BLaER1 treated with 17β-estradiol and CSF1 and Interleukin-3, amounts not matched to agents 10 nM and 100 nM (cell line): ENCODE measurements at regions not wholly inside any gene's neighbourhood (a gene's known extent, or its start where the extent isn't known, plus 50 kb on each side); places are given as distances from the start of the nearest gene placed in this dataset.
"Not testable (repeated sequence)": the region's sequence is repeated elsewhere in the genome, so short reads cannot be mapped to it uniquely, and the experiment has no call there.

Experiments used
- H3K27ac ChIP-seq, 11 experiments: shearing (Covaris generic); formaldehyde crosslinking; 2 replicates each; pipeline ENCODE4 v1.8.1; 2022
- H3K27me3 ChIP-seq, 11 experiments: shearing (Covaris generic); formaldehyde crosslinking; 2 replicates each; pipeline ENCODE4 v1.8.1; 2022
- H3K36me3 ChIP-seq, 11 experiments: shearing (Covaris generic); formaldehyde crosslinking; 2 replicates each; pipeline ENCODE4 v1.8.1; 2022
- H3K4me1 ChIP-seq, 10 experiments: shearing (Covaris generic); formaldehyde crosslinking; 2 replicates each; pipeline ENCODE4 v1.8.1; 2022
- H3K4me2 ChIP-seq, 11 experiments: shearing (Covaris generic); formaldehyde crosslinking; 2 replicates each; pipeline ENCODE4 v1.8.1; 2022
- H3K4me3 ChIP-seq, 10 experiments: shearing (Covaris generic); formaldehyde crosslinking; 2 replicates each; pipeline ENCODE4 v1.8.1; 2022
- H3K9ac ChIP-seq, 11 experiments: shearing (Covaris generic); formaldehyde crosslinking; 2 replicates each; pipeline ENCODE4 v1.8.1; 2022
- H3K9me3 ChIP-seq, 11 experiments: shearing (Covaris generic); formaldehyde crosslinking; replicated peaks in 1 of 11; 2 replicates each; pipeline ENCODE4 v1.8.1; 2022
- H4K20me1 ChIP-seq, 11 experiments: shearing (Covaris generic); formaldehyde crosslinking; 2 replicates each; pipeline ENCODE4 v1.8.1; 2022
- Cebpa-rat ChIP-seq, 11 experiments: shearing (Covaris generic); IDR thresholded peaks; 2 replicates each; pipeline ENCODE4 v1.8.1; 2022

DNA sequence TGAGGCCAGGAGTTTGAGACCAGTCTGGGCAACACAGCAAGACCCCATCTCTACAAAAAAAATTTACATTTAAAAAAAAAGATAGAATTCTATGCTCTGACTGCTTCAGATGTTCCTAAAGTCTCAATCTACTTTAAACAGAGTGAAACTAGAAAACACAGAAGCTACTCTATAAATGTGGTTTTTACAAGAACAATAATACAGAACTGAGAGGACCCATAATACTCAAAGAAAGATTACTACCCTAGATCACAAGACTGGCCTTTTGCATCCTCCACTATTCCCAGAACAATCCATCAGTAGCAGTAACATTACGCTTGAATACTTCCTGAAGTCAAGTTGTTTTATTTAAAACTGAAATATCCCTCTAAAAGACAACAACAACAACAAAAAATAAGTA is 119.4 kb downstream of the ZFAND4 start:
- peak overlapping the region in 2 of 11 experiments; percentile 37 to 47; a peak in 3 of 22 replicates for H3K4me2 ChIP-seq
- TF ChIP-seq Cebpa-rat (IDR thresholded peaks at IDR 0.05): no peak
- H3K9ac ChIP-seq: no peak overlapping the region; a peak in 1 of 22 replicates
- peaks cover 0 to 19% (median 0%) of the 10 kb centered on the region in 11 experiments; a peak in 5 of 22 replicates for H3K36me3 ChIP-seq
- no peaks in the 10 kb centered on the region for H3K27me3 ChIP-seq
- H3K4me1 ChIP-seq: peaks cover 12 to 31% (median 13%) of the 10 kb centered on the region in 10 experiments
- H4K20me1 ChIP-seq: no peaks in the 10 kb centered on the region; a peak in 1 of 22 replicates
- peak overlapping the region in 1 of 11 experiments; percentile 49; a peak in 1 of 22 replicates for H3K27ac ChIP-seq
- peaks cover 0 to 4% (median 0%) of the 10 kb centered on the region in 11 experiments; a peak in 2 of 22 replicates for H3K9me3 ChIP-seq
- peak overlapping the region in 1 of 10 experiments; percentile 20; a peak in 1 of 20 replicates for H3K4me3 ChIP-seq

- no peak overlapping the region for H3K27ac ChIP-seq
- 0 out of 22 replicates have a peak, but pooled peaks cover 0 to 3% (median 0%) of the 10 kb centered on the region in 11 experiments for H3K9me3 ChIP-seq
- peak overlapping the region in 1 of 10 experiments; percentile 20; a peak in 1 of 20 replicates for H3K4me3 ChIP-seq
- H3K9ac ChIP-seq: no peak overlapping the region
- peaks cover 0 to 19% (median 0%) of the 10 kb centered on the region in 11 experiments; a peak in 5 of 22 replicates for H3K36me3 ChIP-seq
- H4K20me1 ChIP-seq: no peaks in the 10 kb centered on the region; a peak in 1 of 22 replicates
- H3K4me2 ChIP-seq: peak overlapping the region in 2 of 11 experiments; percentile 37 to 47; a peak in 2 of 22 replicates
- no peak for TF ChIP-seq Cebpa-rat (IDR thresholded peaks at IDR 0.05)
- peaks cover 5 to 24% (median 6%) of the 10 kb centered on the region in 10 experiments for H3K4me1 ChIP-seq
- no peaks in the 10 kb centered on the region for H3K27me3 ChIP-seq
Observed at GRCh38 chr10:45552476-45552875, 120.1 kb downstream of the ZFAND4 start.

GRCh38 chr10:45550903-45551786 is 121.4 kb downstream of the ZFAND4 start:
- H3K9me3 ChIP-seq: no peaks in the 10 kb centered on the region
- H4K20me1 ChIP-seq: peaks cover 0 to 5% (median 0%) of the 10 kb centered on the region in 11 experiments; a peak in 1 of 22 replicates
- no peak overlapping the region for H3K27ac ChIP-seq
- H3K9ac ChIP-seq: no peak overlapping the region
- no peaks in the 10 kb centered on the region for H3K27me3 ChIP-seq
- TF ChIP-seq Cebpa-rat (IDR thresholded peaks at IDR 0.05): no peak
- peaks cover 0 to 16% (median 0%) of the 10 kb centered on the region in 10 experiments; a peak in 4 of 20 replicates for H3K4me1 ChIP-seq
- peaks cover 0 to 24% (median 0%) of the 10 kb centered on the region in 11 experiments; a peak in 6 of 22 replicates for H3K36me3 ChIP-seq
- peak overlapping the region in 1 of 11 experiments; percentile 7; a peak in 1 of 22 replicates for H3K4me2 ChIP-seq
- no peak overlapping the region for H3K4me3 ChIP-seq

DNA sequence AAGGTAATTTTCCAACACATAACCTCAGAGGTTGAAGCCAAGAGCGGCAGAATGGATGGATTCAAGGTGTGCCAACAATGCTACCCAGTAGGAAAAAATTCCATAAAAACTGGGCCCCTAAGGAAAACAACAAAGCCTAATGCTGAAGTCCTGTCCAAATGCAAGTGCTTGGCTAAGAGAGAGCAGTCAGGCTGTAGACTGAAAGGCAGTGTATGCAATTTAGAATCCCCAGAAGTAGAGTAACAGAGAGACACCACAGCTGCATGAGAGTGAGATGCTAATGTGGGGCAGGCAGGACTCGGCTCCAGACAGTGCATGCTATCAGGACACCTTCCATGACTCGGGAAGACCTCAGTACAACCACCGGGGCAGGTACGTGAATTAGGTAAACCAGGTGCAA is 124.5 kb downstream of the ZFAND4 start:
- Histone ChIP-seq H4K20me1 (peaks cover 0 to 18% (median 0%) of the 10 kb centered on the region in 11 experiments; a peak in 2 of 22 replicates), H3K27ac (no peak overlapping the region), H3K4me2 (no peak overlapping the region), H3K9ac (no peak overlapping the region), H3K9me3 (no peaks in the 10 kb centered on the region), H3K4me1 (peaks cover 0 to 17% (median 0%) of the 10 kb centered on the region in 10 experiments; a peak in 5 of 20 replicates), H3K36me3 (peaks cover 0 to 25% (median 0%) of the 10 kb centered on the region in 11 experiments; a peak in 6 of 22 replicates), H3K4me3 (no peak overlapping the region), H3K27me3 (no peaks in the 10 kb centered on the region)
- TF ChIP-seq Cebpa-rat (IDR thresholded peaks at IDR 0.05): no peak

DNA sequence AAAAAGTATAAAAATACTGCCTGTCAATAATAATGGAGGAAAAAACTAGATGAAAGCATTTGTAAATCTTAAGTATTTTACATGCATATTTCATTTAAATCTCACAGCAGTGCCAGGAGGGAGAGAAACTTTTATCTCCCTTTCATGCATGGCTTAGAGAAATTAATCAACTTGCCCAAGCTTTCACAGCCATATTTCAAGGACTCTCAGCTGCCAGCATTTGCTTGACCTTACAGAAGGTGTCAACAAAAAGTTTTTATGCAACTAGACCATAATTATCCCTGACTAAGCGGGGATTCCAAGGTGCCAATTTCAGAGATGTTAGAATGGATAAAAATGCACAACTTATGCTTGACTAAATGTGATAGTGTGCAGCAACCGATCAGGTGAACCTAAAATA is 125.4 kb downstream of the ZFAND4 start:
- H3K27ac ChIP-seq: no peak overlapping the region
- H3K27me3 ChIP-seq: no peaks in the 10 kb centered on the region
- peaks cover 0 to 18% (median 0%) of the 10 kb centered on the region in 11 experiments; a peak in 2 of 22 replicates for H4K20me1 ChIP-seq
- peaks cover 0 to under 1% (median 0%) of the 10 kb centered on the region in 11 experiments; a peak in 1 of 22 replicates for H3K9me3 ChIP-seq
- H3K36me3 ChIP-seq: peaks cover 0 to 25% (median 0%) of the 10 kb centered on the region in 11 experiments; a peak in 6 of 22 replicates
- H3K4me3 ChIP-seq: no peak overlapping the region
- no peak overlapping the region for H3K9ac ChIP-seq
- no peak overlapping the region for H3K4me2 ChIP-seq
- TF ChIP-seq Cebpa-rat (IDR thresholded peaks at IDR 0.05): no peak
- H3K4me1 ChIP-seq: peaks cover 0 to 10% (median 0%) of the 10 kb centered on the region in 10 experiments; a peak in 5 of 20 replicates

DNA sequence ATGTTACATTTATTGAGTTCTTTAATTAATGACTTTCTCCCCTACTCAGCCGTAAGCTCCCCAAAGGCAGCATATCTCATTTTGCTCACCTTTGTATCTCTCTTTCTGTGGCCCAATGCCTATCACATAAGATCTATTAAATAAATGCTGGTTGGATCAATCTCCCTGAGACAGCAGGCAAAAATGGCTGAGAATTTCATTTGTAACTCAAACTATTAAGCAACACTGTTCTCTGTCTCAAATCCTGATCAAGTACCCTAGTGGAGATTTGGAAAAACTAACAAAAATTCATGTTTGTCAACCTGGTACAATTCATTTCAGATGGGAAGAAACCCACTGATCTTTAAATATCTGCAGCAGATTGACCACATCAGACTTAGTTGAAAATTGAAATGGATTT is 127.4 kb downstream of the ZFAND4 start:
- no peak overlapping the region for H3K9ac ChIP-seq
- no peak overlapping the region for H3K27ac ChIP-seq
- H3K9me3 ChIP-seq: peaks cover 0 to 6% (median 0%) of the 10 kb centered on the region in 11 experiments; a peak in 4 of 22 replicates
- H3K27me3 ChIP-seq: no peaks in the 10 kb centered on the region
- H3K36me3 ChIP-seq: peaks cover 0 to 26% (median 0%) of the 10 kb centered on the region in 11 experiments; a peak in 6 of 22 replicates
- H3K4me3 ChIP-seq: no peak overlapping the region
- peaks cover 0 to 10% (median 0%) of the 10 kb centered on the region in 10 experiments; a peak in 5 of 20 replicates for H3K4me1 ChIP-seq
- peak overlapping the region in 2 of 11 experiments; percentile 22 to 62; a peak in 3 of 22 replicates for H3K4me2 ChIP-seq
- H4K20me1 ChIP-seq: peaks cover 0 to 18% (median 0%) of the 10 kb centered on the region in 11 experiments; a peak in 2 of 22 replicates
- no peak for TF ChIP-seq Cebpa-rat (IDR thresholded peaks at IDR 0.05)

DNA sequence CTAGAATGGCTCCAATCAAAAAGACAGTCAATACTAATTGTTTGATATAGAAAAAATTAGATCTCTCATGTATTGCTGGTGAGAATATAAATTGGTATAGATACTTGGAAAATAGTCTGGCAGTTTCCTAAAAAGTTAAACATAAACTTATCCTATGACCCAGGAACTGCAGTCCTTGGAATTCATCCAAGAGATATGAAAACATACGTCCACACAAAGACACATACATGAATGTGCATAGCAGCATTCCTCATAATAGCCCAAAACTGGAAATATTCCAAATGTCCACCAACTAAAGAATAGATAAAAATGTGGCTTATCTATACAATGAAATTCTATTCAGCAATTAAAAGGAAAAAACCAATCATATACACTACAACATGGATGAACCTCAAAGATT is 128.4 kb downstream of the ZFAND4 start:
- no peak overlapping the region for H3K9ac ChIP-seq
- no peaks in the 10 kb centered on the region for H3K27me3 ChIP-seq
- no peak overlapping the region for H3K4me2 ChIP-seq
- H3K4me3 ChIP-seq: no peak overlapping the region
- H4K20me1 ChIP-seq: peaks cover 0 to 18% (median 0%) of the 10 kb centered on the region in 11 experiments; a peak in 2 of 22 replicates
- no peak for TF ChIP-seq Cebpa-rat (IDR thresholded peaks at IDR 0.05)
- H3K4me1 ChIP-seq: peaks cover 0 to 10% (median 0%) of the 10 kb centered on the region in 10 experiments; a peak in 5 of 20 replicates
- no peak overlapping the region for H3K27ac ChIP-seq
- peaks cover 0 to 19% (median 0%) of the 10 kb centered on the region in 11 experiments; a peak in 6 of 22 replicates for H3K36me3 ChIP-seq
- H3K9me3 ChIP-seq: peaks cover 0 to 6% (median 0%) of the 10 kb centered on the region in 11 experiments; a peak in 5 of 22 replicates

GRCh38 chr10:45541032-45541431 is 131.5 kb downstream of the ZFAND4 start:
- Histone ChIP-seq H3K36me3 (peaks cover 0 to 13% (median 0%) of the 10 kb centered on the region in 11 experiments; a peak in 3 of 22 replicates), H3K9me3 (peaks cover 0 to 11% (median 6%) of the 10 kb centered on the region in 11 experiments; a peak in 13 of 22 replicates), H4K20me1 (peaks cover 0 to 13% (median 0%) of the 10 kb centered on the region in 11 experiments; a peak in 1 of 22 replicates)
- not testable (repeated sequence) for H3K27ac ChIP-seq, H3K4me1 ChIP-seq, H3K9ac ChIP-seq, H3K27me3 ChIP-seq, H3K4me3 ChIP-seq, H3K4me2 ChIP-seq

DNA sequence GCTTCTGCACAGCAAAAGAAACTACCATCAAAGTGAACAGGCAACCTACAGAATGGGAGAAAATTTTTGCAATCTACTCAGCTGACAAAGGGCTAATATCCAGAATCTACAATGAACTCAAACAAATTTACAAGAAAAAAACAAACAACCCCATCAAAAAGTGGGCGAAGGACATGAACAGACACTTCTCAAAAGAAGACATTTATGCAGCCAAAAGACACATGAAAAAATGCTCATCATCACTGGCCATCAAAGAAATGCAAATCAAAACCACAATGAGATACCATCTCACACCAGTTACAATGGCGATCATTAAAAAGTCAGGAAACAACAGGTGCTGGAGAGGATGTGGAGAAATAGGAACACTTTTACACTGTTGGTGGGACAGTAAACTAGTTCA is 132.0 kb downstream of the ZFAND4 start:
- H3K9me3 ChIP-seq: peaks cover 0 to 11% (median 6%) of the 10 kb centered on the region in 11 experiments; a peak in 13 of 22 replicates

DNA sequence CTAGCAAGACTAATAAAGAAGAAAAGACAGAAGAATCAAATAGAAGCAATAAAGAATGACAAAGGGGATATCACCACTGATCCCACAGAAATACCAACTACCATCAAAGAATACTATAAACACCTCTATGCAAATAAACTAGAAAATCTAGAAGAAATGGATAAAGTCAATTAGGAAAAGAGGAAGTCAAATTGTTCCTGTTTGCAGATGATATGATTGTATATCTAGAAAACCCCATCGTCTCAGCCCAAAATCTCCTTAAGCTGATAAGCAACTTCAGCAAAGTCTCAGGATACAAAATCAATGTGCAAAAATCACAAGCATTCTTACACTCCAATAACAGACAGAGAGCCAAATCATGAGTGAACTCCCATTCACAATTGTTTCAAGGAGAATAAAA is 133.0 kb downstream of the ZFAND4 start:
- not testable (repeated sequence) for H3K27me3 ChIP-seq, H3K9ac ChIP-seq, H3K4me1 ChIP-seq, H3K27ac ChIP-seq, H3K4me3 ChIP-seq, H3K4me2 ChIP-seq, H4K20me1 ChIP-seq
- peaks cover 0 to 13% (median 0%) of the 10 kb centered on the region in 11 experiments; a peak in 2 of 22 replicates for H3K36me3 ChIP-seq
- peaks cover 0 to 11% (median 6%) of the 10 kb centered on the region in 11 experiments; a peak in 13 of 22 replicates for H3K9me3 ChIP-seq

More for the DNA sequence above, 132.0 kb downstream of the ZFAND4 start:
- Histone ChIP-seq H4K20me1 (peaks cover 0 to 13% (median 0%) of the 10 kb centered on the region in 11 experiments; a peak in 1 of 22 replicates), H3K36me3 (peaks cover 0 to 13% (median 0%) of the 10 kb centered on the region in 11 experiments; a peak in 2 of 22 replicates)
- not testable (repeated sequence) for H3K4me2 ChIP-seq, H3K27me3 ChIP-seq, H3K9ac ChIP-seq, H3K4me3 ChIP-seq, H3K4me1 ChIP-seq, H3K27ac ChIP-seq
